ENCODE measurements at regions not wholly inside any gene's neighbourhood (a gene's known extent, or its start where the extent isn't known, plus 50 kb on each side); places are given as distances from the start of the nearest gene placed in this dataset.

DNA sequence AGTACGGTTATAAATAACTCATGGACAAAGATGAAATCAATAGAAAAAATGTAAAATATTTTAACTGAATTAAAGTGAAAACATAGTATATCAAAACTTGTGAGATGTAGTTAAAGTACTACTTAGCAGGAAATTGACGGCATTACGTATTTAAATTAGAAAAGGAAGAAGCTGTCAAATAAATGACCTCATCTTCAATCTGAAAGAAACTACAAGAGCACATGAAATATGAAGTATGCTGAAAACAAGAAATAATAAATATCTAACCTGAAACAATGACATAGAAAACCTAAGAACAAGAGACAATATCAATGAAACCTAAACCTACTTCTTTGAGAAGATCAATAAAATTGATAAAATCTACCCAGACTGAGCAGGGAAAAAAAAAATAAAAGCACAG, 122.2 kb upstream of the PDE4B start:
- DNase-seq (ENCODE audit: low read depth in 2 of 2, low spot score in 1 of 2) = no peak

DNA sequence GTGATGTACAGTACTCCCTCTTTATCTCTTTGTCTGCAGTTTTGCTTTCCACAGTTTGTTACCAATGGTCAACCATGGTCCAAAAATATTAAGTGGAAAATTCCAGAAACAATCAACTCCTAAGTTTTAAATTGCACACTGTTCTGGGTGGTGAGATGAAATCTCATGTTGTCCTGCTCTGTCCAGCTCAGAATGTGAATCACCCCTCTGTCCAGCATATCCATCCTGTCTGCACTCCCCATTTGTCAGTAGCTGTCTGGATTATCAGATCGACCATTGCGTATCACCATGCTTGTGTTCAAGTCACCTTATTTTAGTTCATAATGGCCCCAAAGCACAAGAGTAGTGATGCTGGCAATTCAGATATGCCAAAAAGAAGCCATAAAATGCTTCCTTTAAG, 118.2 kb upstream of the PDE4B start:
- no peak for DNase-seq (ENCODE audit: low read depth in 2 of 2, low spot score in 1 of 2)

DNA sequence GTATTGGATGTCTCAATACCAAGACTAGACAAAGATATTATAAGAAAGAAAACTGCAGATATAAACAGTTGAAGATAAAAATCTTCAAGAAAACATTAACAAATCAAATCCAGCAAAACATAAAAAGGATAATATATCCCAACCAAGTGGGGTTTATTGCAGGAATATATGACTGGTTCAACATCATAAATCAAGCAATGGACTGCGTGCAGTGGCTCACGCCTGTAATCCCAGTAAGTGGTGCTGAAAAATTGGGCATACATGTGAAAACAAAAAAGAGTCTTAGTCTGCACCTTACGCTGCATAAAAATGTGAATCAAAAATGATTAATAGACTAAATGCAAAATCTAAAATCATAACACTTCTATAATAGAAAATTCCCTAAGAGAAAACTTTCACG, 112.9 kb upstream of the PDE4B start:
- no peak for DNase-seq (ENCODE audit: low read depth in 2 of 2, low spot score in 1 of 2)

DNA sequence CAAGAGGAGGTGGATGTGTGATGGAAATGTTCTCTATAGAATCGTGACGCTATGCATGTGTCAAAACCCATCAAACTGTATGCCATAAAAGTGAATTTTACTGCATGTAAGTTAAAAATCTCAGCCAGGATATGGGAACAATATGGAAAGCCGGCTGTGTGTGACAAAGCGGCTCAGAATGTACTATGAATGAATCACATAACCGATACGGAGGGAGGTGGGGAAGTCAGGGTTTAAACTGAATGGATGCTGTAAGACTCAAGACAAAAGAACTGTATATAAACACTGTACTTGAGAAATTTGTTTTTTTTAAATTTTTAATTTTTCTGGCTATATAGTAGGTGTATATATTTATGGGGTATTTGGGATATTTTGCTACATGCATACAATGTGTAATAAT, 111.6 kb upstream of the PDE4B start:
- no peak for DNase-seq (ENCODE audit: low read depth in 2 of 2, low spot score in 1 of 2)

DNA sequence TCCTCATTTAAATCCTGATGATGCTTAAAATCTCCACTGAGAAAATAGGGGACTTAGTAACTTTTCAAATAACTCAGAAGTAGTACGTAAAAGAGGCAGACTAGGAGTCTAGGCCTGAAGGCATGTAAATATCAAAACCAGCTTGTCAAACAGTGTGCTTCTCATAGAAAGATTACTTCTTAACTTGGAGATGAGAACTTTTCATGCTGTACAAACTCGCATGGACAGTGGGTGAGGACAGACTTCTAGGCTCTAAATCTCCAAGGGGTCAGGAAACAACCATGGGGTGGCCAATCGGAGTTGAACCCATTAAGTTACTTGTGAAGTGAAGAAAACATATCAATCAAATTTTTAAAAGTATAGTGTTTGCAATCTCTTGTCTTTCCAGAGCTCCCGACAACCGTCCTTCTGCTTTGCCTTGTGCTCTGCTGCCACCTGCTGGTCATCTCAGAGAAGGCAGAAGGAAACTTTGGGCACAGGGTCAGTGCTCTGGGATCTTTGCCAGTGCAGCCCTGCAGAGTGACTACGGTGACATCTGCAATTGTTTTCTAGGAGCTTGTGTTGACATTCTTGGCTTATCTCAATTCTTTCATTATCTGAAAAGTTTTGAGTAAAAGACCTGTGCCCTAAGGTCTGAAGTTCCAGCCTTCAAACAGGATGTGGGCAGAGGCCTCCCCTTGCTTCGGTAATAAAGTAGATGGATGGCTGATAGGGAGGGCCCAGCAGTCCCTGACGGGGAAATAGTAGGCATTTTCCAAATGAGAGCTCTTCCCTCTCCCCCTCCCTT, 105.1 kb upstream of the PDE4B start:
- DNase-seq (ENCODE audit: low read depth in 2 of 2, low spot score in 1 of 2) = peak; percentile 60

DNA sequence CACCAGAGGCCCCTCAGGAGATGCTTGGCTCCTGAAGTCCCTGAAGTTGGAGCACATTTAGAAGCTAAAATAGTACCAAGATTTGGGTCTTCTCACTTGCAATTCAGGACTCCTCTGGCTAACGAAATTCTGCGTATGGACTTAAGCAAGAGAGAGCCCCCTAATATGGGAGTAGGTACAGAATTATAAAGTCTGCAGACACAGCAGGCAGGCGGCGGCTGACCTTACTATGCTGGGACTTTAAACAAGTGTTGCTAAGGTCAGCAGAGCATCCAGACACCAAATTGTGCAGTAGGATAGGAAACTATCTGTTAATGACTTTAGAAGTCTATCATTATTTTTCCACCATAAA, 104.5 kb upstream of the PDE4B start:
- no peak for DNase-seq (ENCODE audit: low read depth in 2 of 2, low spot score in 1 of 2)

DNA sequence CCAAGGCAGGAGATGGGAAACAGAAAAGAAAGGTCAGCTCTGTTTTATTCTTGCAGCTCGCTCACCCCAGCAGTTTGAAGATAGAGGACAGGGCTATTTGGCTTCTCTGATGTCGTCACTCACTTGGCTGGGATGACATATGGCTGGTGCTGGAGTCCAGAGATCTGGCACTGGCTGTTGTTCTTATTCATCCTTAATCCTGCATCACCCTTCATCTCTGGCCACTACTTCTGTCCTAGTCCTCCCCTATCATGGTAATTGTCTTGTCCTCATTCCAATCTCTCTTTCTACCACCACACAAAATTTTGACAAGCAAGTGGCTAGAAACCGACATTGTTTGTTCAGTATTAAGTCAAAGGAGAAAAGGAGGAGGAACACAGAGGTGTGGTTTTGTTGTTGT, 103.8 kb upstream of the PDE4B start:
- DNase-seq (ENCODE audit: low read depth in 2 of 2, low spot score in 1 of 2) = no peak

DNA sequence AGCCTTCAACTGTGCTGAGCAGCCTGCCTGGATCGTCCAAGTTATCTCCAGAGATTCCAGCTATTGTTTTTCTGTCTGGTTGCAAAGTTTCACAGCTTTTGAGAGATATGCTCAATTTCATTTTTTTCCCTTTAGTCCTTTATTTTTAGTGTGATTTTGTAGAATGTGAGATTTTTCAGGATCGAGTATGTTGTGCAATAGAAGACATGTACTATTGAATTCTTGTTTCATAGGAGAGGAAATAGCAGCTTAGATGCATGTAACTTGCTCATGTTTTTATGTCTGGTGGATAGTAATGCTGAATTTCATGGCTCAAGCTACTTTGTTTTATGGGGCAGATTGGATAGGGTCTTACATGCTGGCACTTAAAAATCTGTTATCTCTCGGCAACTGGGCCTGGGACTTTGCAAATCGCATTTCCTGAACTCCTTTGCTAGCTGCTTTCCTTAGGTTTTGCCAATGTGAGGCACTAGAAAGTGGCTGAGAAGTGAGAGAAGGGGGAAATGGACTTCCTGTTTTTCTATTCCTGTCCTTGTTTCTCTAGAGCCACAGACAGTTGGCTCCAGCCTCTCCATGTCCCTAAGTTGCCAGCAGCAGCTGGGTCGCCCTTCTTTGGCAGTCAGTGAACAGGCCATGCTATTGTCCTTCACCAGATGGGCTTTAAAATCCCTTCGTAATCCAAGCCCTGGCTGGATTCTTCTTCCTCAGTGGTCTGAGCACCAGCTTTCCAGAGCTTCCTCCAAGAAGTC, 101.4 kb upstream of the PDE4B start:
- DNase-seq (ENCODE audit: low read depth in 2 of 2, low spot score in 1 of 2) = no peak

DNA sequence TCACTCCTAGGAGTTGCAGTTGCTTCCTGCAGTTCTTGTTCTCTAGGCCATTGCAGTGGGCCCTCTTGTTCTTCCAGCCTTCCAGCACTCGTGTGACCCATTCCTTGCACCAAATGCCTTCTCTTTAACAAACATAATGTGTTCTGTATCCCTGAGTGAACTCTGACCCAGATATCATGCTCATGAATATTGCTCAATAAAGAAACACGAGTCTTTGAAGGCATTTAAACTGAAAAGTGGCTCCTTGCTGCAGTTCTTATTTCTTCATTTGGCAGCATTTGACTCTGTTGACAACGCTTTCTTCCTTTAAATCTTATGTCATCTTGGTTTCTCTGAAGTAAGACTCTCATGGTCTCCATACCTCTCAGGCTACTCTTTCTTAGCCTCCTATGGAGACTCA, 100.7 kb upstream of the PDE4B start:
- DNase-seq (ENCODE audit: low read depth in 2 of 2, low spot score in 1 of 2) = no peak

DNA sequence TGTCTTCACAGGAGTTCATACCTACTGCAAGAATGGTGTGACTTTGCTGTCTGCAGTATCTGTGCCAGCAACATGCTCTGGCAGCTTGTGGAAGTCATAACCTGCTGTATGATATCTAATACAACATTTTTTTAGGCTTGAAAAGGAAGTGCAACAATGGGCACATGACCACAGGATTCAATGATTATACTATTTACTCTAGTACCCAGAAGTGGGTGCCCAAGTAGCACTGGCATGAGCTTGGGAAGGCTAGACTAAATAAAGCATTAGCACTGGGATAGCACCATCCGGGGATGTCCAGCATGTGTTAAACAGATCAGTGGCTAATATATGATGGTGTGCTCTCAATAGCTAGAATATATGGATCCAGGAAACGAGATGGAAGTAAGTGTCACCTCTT, 98.6 kb upstream of the PDE4B start:
- no peak for DNase-seq (ENCODE audit: low read depth in 2 of 2, low spot score in 1 of 2)

DNA sequence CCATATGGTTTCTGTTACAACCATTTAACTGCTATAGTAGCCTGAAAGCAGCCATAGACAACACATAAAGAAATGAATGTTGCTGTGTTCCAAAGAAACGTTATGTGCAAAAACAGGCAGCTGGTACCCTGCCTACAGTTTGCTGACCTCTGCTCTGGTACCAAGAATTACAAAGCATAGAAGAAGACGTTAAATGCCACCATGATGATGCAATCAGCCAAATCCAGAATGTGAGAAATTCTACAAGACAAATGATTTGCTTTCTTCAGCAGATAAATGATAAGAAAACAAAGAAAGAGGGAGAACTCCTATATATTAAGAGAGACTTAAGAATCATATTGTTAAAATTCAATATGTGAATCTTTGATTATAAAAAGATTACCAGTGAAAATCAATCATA, 97.8 kb upstream of the PDE4B start:
- DNase-seq (ENCODE audit: low read depth in 2 of 2, low spot score in 1 of 2) = no peak

DNA sequence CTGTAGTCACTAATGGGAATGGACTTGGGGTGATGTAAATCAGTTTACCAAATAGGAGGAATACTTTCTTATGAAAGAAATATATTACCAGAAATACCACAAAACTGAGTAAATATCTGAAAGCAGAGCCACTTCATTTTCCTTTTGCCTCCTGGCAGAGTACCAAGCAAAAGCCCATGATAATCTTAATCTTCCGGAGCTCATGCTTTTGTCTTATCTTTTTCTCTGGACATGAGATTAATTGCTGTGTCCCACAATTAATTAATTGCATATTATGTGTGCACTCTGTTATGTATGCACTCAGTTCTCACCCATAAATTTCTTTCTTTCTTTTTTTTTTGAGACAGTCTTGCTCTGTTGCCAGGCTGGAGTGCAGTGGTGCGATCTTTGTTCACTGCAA, 94.1 kb upstream of the PDE4B start:
- no peak for DNase-seq (ENCODE audit: low read depth in 2 of 2, low spot score in 1 of 2)

DNA sequence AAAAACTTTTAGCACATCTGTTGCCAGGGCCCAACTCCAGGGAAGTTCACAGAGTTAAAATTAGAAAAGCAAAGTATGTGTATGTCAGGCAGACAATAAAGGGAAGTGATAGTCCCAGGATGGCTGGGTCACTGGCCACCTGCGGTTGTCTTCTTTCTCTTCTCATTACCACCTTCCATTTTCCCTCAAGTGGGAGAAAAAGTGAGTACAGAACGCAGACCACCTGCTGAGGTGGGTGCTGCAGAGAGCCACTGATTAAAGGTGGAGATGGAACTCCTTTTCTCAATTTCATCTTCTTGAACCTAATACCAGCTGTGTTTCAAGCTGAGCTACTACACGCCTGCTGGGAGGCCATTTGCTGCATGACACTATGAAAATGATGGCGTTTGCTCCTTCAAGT, 88.8 kb upstream of the PDE4B start:
- DNase-seq (ENCODE audit: low read depth in 2 of 2, low spot score in 1 of 2) = no peak

DNA sequence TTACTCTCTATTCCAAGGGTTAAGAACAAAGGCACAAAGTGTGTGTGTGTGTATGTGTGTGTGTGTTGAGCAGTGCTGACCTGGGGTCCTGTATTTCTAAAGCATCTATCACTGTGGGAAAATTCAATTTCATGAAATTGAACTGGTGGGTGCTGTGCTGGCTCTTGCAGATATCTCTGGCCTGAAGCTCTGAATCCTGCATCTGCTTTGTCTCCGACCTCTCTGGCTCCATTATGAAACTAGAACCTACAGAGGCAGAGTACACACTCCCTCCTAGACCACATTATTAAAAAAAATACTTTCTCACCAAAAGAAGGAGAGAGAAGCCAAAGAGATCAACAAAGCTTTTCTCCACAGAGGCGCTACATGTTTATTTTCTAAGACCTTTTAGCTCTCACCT, 88.4 kb upstream of the PDE4B start:
- DNase-seq (ENCODE audit: low read depth in 2 of 2, low spot score in 1 of 2) = no peak

DNA sequence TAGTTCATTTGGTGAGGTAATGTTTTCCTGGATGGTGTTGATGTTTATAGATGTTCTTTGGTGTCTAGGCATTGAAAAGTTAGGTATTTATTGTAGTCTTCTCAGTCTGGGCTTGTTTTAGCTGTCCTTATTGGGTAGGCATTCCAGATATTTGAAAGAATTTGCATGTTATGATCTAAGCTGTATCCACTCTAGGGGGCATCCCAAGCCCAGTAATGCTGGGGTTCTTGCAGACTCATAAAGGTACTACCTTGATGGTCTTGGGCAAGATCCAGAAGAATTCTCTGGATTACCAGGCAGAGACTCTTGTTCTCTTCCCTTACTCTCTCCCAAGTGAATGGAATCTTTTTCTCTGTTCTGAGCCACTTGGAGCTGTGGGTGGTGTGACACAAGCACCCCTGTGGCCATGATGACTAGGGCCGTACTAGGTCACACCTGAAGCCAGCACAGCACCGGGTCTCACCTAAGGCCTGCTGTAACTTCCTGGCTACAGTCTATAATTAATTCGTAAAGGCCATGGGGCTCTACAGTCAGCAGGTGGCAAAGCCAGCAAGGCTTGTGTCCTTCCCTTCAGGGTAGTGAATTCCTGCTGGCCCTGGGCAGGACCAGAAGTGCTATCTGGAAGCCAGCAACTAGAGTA, 74.8 kb upstream of the PDE4B start:
- DNase-seq (ENCODE audit: low read depth in 2 of 2, low spot score in 1 of 2) = no peak

DNA sequence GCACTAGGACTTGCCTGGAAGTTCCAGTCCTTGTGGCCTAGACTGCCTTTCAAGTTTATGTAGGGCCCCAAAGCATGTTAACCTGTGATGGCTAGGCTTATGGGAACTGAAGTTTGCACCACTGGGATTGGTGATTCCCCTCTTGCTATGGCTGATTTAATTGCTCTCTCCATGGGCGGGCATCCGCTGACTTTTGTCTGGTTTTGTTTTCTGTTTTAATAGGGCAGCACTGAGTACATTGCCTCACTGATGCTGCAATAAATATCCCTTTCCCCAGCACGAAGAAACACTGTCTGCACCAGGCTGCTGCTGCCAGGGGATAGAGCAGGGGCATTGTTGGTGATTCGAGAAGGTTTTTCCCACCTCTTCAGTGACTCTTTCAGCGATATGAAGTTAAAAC, 73.3 kb upstream of the PDE4B start:
- DNase-seq (ENCODE audit: low read depth in 2 of 2, low spot score in 1 of 2) = no peak

DNA sequence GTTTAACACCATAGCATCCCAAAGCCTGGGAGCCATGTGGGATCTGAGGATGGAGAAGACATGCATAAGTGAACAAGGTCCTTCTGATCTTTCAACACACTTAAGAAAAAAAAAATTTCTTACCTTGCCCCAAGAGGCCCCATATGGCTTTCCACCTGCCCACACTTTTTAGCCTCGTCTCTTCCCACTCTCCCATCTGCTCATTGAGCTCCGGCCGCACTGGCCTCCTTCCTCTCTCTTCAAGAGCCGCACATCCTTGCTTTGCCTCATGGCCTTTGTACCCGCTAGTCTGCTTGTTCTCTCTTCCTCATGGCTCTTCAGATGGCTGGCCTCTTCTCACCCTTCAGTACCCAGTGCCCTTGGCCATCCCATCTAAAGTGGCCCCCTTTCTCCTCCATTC, 70.2 kb upstream of the PDE4B start:
- no peak for DNase-seq (ENCODE audit: low read depth in 2 of 2, low spot score in 1 of 2)

DNA sequence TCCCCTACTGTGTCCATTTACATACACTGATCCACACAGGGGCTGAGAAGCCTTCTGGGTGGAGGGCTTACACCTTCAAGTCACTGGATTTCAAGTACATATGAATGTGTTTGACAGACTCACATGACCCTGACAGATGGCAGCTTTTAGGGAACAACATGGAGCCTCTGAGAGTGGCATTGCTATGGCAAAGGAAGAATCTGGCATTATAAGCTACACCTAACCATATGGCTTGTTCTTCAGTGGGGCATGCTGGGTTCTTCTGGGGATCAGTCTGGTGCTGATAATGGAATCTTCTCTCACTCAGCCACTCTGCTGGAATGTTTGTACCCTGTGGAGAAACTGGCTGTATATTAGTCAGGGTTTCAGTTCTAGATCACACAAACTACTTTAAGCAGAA, 68.5 kb upstream of the PDE4B start:
- no peak for DNase-seq (ENCODE audit: low read depth in 2 of 2, low spot score in 1 of 2)

DNA sequence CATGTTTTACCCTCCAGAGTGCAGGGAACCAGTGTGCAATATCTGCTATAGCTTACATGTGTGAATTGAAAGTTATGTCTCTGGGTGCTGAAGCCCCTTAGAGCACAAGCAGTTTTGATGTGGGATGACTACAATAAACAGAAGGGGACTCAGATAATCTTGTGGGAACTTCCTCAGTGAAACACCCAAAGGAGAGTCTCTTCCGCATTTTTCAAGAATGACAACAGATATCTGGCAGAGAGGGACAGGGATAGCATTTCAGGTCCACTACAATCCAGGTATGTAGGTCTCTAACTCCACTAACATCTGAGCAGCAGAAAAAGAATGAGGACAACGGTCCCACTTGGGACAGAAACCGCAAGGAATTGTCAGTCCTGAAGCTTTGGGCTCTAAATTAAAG, 67.6 kb upstream of the PDE4B start:
- no peak for DNase-seq (ENCODE audit: low read depth in 2 of 2, low spot score in 1 of 2)

DNA sequence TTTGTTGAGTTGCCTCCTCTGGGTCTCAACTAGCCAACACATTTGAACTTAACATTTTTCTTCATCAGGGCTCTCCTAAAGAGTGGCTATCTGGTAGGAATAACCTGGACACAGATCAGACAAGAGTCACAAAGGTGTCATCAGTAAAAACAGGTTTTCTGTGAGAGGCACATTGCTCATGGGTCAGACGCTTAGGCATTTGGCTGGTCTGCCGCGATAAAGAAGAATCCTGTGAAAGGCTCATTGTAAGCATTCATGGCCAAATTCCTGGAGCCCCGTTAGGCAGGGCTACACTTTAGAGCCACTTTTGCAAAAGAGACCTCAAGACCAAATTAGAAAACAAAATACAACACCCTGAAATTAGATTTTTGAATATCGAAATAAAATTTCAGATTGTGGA, 64.2 kb upstream of the PDE4B start:
- DNase-seq (ENCODE audit: low read depth in 2 of 2, low spot score in 1 of 2) = no peak

DNA sequence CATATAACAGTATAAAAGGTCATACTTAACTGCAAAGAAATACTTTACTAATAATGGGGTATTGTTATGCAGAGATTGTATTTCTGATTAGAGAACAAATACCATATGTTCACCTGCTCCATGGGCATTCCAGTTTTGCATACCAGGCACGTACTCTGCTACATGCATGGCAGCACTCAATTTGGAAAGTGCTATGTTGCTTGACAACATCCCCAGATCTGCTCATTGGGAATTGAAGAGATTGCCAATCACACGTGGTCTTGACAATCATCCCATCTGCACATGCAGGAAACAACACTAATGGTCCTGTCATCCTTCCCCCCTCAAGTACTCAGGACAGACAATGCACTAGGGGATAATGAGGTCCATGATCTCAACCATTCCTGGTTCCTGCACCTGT, 63.4 kb upstream of the PDE4B start:
- no peak for DNase-seq (ENCODE audit: low read depth in 2 of 2, low spot score in 1 of 2)

DNA sequence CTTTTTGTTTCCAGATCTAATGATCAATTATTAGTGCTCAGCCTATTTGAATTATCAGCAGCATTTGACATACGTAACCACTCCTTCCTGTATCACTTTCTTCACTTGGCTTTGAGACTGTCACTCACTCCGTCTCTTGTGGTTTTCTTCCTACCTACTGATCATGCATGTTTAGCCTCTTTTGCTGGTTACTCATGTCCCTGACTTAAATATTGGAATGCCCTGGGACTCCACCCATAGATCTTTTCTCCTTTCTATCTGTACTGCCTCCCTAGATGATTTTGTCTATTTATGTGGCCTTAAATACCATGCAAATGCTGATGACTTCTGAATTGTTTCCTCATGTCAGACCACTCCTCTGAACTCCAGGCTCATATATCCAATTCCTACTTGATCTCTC, 57.7 kb upstream of the PDE4B start:
- DNase-seq (ENCODE audit: low read depth in 2 of 2, low spot score in 1 of 2) = no peak

DNA sequence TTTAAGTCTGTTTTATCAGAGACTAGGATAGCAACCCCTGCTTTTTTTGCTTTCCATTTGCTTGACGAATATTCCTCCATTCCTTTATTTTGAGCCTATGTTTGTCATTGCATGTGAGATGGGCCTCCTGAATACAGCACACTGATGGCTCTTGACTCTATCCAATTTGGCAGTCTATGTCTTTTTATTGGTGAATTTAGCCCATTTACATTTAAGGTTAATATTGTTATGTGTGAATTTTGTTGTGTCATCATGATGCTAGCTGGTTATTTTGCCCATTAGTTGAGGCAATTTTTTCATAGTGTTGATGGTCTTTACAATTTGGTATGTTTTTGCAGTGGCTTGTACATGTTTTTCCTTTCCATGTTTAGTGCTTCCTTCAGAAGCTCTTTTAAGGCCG, 50.7 kb upstream of the PDE4B start:
- no peak for DNase-seq (ENCODE audit: low read depth in 2 of 2, low spot score in 1 of 2)

Data from stimulated activated CD8-positive, alpha-beta memory T cell treated with anti-CD3 and anti-CD28 coated beads, Interleukin-4, amount 100 ng/mL, for 1 hour (primary cell).